ENCODE measurements at regions not wholly inside any gene's neighbourhood (a gene's known extent, or its start where the extent isn't known, plus 50 kb on each side); places are given as distances from the start of the nearest gene placed in this dataset.
A peak's percentile ranks its signal among the peaks of the same experiment; 100 is the strongest.
"Not testable (repeated sequence)": the region's sequence is repeated elsewhere in the genome, so short reads cannot be mapped to it uniquely, and the experiment has no call there.

DNA sequence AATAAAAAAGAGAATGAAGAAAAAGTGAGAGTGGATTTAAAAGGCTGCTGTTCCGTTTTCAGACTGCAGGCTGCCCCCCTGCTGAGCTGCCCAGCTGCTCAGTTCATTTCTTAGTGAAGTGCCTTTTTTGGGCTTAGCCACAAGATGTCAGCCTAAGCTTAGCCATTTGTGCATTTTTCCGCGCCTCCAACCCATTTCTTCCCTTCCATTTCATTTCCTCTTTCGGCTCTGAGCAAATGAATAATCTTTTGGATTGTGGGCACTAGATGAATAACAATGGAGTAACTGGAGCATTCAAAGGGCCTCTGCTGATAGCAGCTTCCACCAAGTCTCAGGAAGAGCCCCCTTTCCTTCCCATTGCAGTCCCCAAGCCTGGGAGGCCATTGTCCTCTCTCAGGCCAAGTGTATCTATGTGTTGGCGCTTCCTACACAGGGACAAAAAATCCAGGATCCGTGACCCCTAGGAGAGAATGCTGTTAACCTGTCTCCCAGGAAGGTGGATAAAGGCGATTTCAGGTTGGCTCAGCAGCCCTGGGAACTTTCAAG lies 83.5 kb upstream of the SPTLC3 start:
- peak; percentile 23 to 27 for DNase-seq

DNA sequence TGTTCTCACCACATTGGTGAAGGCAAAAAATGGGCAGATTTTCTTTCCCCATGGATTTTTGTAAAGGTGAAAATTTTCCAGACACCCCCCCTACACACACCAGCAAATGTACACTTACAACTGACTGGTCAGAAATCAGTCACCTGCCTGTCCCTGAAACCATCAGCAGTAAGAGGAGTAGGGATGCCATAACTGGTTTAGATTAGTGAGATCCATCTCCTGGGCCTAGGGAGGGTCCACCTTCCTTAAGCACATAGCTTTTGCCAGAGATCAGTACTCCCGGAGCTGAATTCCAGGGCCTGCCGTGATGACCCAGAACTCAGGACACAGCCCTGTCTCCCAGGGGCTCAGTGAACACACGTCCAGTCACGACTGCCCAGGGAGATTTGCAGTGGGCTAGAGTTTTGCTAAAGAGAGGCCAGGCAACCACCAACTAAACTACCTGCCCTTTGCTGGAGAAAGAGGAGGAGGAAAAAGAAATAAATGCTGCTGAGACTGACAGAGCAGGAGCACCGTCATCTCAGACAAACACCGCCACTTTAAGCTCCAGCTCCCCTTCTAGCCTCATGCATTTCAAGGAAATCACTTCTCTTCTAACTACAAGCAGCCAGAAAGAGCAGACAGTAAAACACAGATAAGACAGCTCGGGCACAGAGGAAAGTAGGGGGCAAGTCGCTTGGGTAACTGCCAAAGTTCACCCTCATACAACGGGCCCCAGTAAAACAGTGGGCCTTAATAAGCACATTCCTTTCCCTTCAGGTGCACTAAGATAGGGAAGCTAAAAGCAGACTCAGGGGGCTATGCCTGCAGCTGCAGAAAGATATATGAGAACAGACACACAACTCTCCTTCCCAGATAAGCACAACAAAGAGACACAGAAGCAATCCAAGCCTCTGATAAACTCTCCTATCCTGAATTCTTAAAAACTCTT lies 82.6 kb upstream of the SPTLC3 start:
- no peak for DNase-seq

DNA sequence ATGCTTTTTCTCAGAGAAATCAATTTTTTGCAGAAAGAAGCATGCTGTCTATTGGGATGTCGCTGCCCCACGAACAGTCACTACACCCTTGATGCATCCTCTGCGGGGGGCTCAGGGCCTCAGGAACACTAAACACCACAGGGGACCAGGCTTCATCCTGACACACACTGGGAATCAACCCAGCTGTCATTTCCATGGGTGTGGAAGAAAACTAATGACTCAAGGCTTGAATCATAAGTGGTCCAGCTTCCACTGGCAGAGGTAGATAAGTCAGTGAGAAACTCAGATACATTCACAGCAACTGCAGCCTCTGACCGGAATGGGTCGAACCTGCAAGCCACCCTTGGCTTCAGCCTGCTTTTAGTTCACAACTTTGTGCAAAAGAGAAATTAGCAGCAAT lies 81.3 kb upstream of the SPTLC3 start:
- no peak for DNase-seq

DNA sequence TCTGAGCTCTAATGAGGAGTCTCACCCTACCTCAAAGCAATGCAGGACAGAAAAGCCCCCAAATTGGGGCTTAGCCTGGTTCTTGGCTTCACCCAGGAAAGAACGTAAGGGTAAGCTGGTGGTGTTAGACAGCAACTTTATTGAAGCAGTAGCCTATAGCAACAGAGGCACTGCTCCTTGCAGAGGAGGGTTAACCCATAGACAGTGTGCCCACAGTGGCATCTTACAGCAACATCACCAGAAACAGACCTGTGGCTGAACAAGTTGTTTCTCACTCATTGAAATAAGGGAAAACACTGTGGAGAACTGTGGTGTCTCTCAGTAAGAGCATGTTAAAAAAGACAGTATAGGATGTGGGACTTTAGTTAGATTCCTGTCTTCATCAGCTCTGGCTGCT lies 80.4 kb upstream of the SPTLC3 start:
- DNase-seq = no peak

DNA sequence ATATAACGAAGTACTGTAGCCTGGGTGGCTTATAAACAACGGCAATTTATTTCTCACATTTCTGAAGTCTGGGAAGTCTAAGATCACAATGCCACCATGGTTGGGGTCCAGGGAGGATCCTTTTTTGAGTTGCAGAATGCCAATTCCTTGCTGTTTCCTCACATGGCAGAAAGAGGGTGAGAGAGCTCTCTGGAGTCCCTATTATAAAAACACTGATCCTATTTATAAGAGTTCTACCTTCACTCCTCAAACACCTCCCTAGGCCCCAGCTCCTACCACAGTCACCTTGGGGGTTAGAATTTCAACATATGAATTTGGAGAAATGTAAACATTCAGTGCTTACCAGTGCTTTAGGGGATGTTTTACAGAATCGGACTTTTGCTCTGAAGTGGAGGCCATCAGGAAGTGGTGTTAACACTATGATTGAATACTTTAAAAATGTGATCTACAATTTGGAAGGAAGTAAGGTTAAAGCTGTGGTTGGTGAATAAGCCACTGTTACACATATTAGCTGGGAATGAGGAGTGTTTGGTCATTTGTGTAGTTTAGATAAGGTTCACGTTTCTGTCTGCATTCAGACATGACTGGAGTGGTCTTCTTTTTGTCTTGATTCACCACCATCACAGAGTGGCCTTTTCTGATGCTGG lies 79.9 kb upstream of the SPTLC3 start:
- DNase-seq = no peak

DNA sequence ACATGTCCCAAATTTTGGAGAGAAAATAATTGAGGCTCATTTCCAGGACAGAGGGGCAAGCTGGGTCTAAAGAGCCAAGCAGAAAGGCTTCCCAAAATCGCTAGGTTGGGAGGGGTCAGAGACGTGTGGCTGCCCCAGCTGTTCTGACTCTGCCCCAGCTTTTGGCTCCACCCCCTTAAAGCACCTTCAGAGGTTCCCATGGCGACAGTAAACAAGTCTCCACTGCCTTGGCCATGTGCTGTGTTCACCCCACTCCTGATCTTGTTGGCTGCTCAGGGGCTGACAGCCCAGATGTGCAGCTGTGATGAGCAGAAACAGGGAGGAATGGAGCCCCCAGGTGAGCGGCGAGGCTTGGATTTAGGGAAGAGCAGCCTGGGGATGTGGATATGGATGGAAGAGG lies 72.8 kb upstream of the SPTLC3 start:
- DNase-seq = no peak

DNA sequence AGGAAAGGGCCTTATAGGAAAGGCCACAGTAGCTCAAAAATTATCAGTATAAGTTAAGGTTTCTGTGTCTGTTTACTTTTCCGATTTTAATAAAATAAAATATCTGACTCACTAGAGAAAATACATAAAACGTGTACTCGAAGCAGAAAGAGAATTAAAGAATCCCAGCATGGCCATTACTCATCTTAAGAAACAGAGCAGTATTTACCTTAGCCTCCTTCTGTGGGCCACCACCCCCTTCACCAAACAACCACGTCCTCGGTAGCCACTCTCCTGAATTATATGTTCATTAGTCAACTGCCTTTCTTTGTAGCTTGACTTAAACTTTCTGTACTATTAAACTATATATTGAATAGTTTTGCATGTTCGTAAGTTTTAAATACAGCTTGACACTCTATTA lies 72.2 kb upstream of the SPTLC3 start:
- DNase-seq = no peak

DNA sequence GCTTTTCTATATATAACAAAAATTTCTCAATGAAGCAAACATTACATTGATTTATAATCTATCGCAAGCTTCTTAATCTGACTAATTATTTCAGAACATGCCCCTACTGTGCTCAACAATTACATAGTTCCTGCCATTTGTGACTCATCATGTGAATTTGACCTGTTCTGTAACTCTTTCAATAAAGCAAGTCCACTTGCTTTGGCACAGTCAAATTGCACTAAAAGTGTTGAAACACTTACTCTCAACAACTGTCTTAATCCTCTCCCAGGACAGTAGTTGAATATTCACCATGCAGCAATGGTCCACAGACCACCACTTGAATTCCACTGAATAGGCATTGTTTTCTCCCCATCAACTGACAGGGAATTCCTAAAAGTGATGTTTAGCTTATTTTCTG lies 67.7 kb upstream of the SPTLC3 start:
- no peak for DNase-seq

DNA sequence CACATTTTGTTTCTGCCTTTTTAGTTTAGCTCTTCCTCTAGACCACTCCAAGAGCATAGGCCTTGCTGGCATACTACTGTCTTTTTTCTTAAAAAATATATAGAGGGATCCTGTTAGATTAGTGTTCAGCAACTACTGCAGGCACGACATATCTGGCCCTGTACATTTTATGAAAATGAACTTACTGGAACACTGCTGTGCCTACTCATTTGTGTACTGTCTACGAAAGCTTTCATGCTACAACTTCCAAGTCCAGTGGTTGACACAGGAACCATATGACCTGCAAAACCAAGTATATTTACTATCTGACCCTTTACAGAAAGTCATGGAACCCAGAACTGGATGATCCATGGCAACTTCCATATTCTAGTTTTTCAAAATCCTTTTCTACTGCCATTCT lies 66.6 kb upstream of the SPTLC3 start:
- no peak for DNase-seq

DNA sequence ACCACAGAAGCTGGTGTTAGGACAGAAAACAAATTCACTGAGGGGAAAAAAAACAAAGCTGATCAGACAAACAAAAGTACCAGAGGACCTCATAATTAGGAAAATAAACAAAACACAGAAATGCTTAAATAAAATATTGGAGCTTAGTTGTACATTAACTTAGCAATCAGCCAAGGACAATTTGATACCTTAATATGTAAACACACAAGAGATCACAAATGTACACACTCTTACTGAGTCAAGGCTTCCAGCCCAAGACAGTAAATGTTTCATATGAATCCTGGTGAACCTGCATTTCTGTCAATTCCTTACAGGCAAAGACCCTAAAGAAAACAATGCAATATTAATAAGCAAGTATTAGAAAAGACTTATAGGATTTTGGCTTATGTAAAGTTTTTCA lies 62.0 kb upstream of the SPTLC3 start:
- no peak for DNase-seq

DNA sequence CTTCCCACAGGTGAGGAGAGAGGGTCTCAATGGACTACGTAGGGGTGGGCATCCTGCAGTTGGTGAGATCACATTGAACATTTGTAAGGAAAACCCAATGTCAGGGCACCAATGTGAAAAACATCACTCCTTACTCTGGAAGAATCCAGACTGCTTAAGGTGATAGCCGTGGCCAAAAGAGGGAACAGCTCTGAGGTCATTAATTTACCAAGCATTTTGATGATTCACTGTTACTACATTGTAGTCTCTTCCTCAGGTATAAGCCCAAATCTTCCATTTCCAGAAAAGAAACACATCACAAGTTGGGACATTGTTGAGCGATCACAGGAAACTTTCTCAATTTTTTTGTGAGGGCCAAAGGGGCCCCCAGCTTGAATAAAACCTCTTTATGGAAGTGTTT lies 61.1 kb upstream of the SPTLC3 start:
- DNase-seq = no peak

DNA sequence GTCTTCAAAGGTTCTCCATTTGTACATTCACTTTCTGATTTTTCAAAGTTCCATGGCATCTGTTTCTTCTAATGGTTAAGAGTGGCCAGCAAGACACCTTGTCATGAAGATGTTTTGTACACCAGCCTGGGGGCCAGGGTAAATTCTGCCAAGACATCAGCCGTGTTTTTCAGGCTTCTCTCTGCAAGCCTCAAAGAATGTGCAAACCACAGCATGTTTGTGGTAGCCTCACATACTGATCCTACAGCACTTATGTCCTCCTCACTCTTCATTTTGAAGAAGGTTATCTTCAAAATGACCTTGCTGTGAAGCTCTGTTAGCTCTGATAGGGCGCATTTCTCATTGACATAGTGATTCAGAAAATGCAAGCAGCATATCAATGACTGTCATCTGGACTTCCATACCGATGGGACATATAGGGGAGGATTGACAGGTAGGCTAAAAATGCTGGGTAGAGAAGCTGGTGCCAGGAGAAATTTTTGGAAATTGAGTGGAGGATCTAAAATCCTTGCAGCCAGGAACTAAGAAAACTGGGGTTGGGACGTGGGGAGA lies 59.3 kb upstream of the SPTLC3 start:
- no peak for DNase-seq

DNA sequence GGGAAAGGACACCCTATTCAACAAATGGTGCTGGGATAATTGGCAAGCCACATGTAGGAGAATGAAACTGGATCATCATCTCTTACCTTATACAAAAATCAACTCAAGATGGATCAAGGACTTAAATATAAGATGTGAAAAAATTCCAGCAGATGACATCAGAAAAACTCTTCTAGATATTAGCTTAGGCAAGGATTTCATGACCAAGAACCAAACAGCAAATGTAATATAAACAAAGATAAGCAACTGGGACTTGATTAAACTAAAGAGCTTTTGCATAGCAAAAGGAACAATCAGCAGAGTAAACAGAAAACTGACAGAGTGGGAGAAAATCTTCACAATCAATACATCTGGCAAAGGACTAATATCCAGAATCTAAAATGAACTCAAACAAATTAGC lies 54.5 kb upstream of the SPTLC3 start:
- DNase-seq = not testable (repeated sequence)

DNA sequence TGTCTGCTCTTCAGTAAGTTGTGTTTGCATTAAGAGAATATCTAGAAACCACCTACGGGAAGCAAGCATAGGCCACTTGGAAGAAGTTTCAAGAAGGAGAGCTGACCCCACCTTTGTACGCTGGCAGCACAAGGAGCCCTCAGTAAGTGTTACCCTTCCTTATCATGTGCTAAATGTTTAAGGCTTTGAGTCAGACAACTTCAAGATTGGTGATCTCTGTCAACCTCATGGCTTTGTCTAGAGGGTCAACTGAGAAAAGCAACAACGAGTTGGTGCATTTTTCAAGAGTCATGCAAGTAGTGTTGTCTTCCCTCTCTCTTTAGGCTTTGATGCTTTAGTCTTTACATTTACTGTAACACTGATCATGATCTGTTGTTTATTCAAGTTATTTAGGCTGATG lies 53.2 kb upstream of the SPTLC3 start:
- no peak for DNase-seq

DNA sequence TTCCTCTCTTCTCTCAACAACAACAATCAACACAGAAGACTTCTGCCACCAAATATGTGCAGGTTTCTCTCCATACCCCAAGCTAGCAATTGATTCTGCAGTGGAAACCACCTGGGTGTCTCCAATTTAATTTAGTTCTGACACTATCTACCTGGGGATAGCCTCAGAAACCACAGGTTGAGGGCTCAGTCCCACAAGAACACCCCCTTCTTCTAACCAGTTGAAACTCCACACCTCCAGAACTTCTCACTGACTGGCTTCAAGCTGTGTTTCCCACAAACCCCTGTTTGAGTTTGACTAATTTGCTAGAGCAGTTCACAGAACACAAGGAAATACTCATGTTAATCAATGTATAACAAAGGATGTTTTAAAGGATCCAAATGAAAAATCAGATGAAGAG lies 52.5 kb upstream of the SPTLC3 start:
- no peak for DNase-seq

DNA sequence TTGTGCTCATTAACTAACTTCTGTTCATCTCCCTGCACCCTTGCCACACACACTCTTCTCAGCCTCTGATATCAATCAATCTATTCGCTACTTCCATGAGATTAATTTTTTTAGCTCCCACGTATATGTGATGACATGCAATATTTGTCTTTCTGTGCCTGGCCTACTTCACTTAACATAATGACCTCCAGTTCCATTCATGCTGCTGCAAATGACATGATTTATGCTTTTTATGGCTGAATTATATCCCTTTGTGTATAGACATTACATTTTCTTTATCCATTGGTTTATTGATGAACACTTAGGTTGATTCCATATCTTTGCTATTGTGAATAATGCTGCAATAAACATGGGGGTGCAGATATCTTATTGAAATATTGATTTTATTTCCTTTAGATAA lies 50.8 kb upstream of the SPTLC3 start:
- no peak for DNase-seq
